ENCODE measurements at regions not wholly inside any gene's neighbourhood (a gene's known extent, or its start where the extent isn't known, plus 50 kb on each side); places are given as distances from the start of the nearest gene placed in this dataset.

DNA sequence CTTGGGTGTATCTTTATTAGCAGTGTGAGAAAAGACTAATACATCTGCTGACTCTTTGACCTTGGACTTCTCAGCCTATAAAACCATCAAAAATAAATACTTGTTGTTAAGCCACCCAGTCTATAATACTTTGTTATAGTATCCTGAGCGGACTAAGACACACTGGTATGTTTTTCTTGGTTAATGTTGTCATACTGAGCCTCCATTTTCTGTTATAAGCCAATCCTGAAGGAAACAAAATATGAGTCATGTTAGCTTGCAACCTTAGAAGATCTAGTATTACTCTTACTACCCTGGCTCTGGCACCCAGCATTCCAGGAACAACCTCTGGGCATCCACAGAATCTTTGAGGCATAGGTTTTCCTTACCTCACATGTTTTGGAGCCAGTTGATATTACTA lies 307.2 kb downstream of the FRK start:
- TF ChIP-seq CTCF (conservative IDR thresholded peaks at IDR 0.05; ENCODE audit: low read depth, low read length): no peak
- no peak for TF ChIP-seq EZH2 (IDR thresholded peaks at IDR 0.05; ENCODE audit: borderline replicate concordance, low read depth, low read length, poor library complexity, severe bottlenecking)

Data from A673 (cell line).